Gastrocnemius medialis (tissue), 4 donors: ENCODE measurements at regions not wholly inside any gene's neighbourhood (a gene's known extent, or its start where the extent isn't known, plus 50 kb on each side); places are given as distances from the start of the nearest gene placed in this dataset.

ENCODE experiments used
- ATAC-seq, 2 donors: fragments of 150-250 bp; one replicate each; pipeline ENCODE4 v1.9.1; 2016
- DNase-seq, 2 donors: peaks; one replicate each; pipeline ENCODE4 v3.0.0-alpha.2; 2019
- H3K27ac ChIP-seq, 4 donors: fragments of 200-600 bp; sonication (generic); 1 replicate in 1 of 4; 2 replicates in 3 of 4; pipeline ENCODE4 v1.5.1; 2016 to 2018; ENCODE audit warnings: mild to moderate bottlenecking in 2 of 4, moderate library complexity in 1 of 4
- H3K27me3 ChIP-seq, 3 donors: fragments of 200-600 bp; sonication (generic) in 2 of 3; 1 replicate in 1 of 3; 2 replicates in 2 of 3; pipeline versions ENCODE4 v1.5.1 to v1.6.0; 2016 to 2019; ENCODE audit warnings: mild to moderate bottlenecking in 1 of 3, moderate library complexity in 1 of 3
- H3K36me3 ChIP-seq, 2 donors: fragments of 200-600 bp; sonication (generic) in 1 of 2; one replicate each; pipeline ENCODE4 v1.5.1; 2017 to 2018
- H3K4me1 ChIP-seq, 2 donors: fragments of 200-600 bp; sonication (generic) in 1 of 2; one replicate each; pipeline ENCODE4 v1.5.1; 2016 to 2017; ENCODE audit warnings: mild to moderate bottlenecking in 2 of 2
- H3K4me3 ChIP-seq, 4 donors: fragments of 200-600 bp; sonication (generic) in 3 of 4; 1 replicate in 1 of 4; 2 replicates in 3 of 4; pipeline ENCODE4 v1.5.1; 2016 to 2019; ENCODE audit warnings: mild to moderate bottlenecking in 2 of 4
- H3K9me3 ChIP-seq, 3 donors: fragments of 200-600 bp; sonication (generic) in 2 of 3; 1 replicate in 1 of 3; 2 replicates in 2 of 3; pipeline ENCODE4 v1.5.1; 2016 to 2019
- POLR2A ChIP-seq, 2 donors: fragments of 450-650 bp; IDR thresholded peaks; one replicate each; pipeline ENCODE4 v1.6.1; 2017; ENCODE audit warnings: antibody characterized with exemption in 2 of 2, mild to moderate bottlenecking in 2 of 2, moderate library complexity in 2 of 2
- in situ Hi-C, 4 donors: fragments of 200-750 bp; cut with MboI; loops; one replicate each; pipeline versions ENCODE4 v1.15.0 to v1.8.0; 2017; ENCODE audit warnings: low sequenced_read_pairs in 4 of 4
- intact Hi-C: fragments of 100-400 bp; cut with DNase I; formaldehyde crosslinking; loops from one replicate; pipeline ENCODE4 v1.15.1; 2023; ENCODE audit warnings: low total_unique reads
- TF ChIP-seq, protein P1 (sequence below), 5 experiments: fragments of 450-650 bp in 3 of 5; fragments of 200-600 bp in 2 of 5; sonication (generic) in 2 of 5; IDR thresholded peaks in 4 of 5; conservative IDR thresholded peaks in 1 of 5; 1 replicate in 4 of 5; 2 replicates in 1 of 5; pipeline ENCODE4 v1.5.1; 2016 to 2019; ENCODE audit warnings: antibody characterized with exemption in 5 of 5, mild to moderate bottlenecking in 3 of 5, moderate library complexity in 3 of 5

DNA sequence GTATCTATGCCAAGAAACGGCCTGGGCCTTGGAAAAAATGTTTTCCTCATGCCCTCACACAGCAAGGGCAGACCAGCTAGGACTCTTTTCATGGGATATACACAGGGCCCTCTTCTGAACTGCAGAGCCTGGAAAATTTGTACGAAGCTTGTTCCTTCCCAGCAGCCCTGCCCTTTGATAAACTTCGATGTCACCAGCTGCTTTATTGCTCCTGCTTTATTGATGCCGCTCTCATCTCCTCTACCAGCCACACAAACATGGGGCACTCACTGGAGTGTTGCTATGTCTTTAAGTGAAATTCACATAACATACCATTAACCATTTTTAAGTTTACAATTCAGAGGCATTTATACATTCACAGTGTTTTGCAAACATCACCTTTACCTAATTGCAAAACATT lies 197.9 kb downstream of the KTN1 start:
- no peak for TF ChIP-seq POLR2A (IDR thresholded peaks at IDR 0.05)
- TF ChIP-seq, protein P1, sequence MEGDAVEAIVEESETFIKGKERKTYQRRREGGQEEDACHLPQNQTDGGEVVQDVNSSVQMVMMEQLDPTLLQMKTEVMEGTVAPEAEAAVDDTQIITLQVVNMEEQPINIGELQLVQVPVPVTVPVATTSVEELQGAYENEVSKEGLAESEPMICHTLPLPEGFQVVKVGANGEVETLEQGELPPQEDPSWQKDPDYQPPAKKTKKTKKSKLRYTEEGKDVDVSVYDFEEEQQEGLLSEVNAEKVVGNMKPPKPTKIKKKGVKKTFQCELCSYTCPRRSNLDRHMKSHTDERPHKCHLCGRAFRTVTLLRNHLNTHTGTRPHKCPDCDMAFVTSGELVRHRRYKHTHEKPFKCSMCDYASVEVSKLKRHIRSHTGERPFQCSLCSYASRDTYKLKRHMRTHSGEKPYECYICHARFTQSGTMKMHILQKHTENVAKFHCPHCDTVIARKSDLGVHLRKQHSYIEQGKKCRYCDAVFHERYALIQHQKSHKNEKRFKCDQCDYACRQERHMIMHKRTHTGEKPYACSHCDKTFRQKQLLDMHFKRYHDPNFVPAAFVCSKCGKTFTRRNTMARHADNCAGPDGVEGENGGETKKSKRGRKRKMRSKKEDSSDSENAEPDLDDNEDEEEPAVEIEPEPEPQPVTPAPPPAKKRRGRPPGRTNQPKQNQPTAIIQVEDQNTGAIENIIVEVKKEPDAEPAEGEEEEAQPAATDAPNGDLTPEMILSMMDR (IDR thresholded peaks at IDR 0.05 in 4 of 5, conservative IDR thresholded peaks at IDR 0.05 in 1 of 5): no peak

DNA sequence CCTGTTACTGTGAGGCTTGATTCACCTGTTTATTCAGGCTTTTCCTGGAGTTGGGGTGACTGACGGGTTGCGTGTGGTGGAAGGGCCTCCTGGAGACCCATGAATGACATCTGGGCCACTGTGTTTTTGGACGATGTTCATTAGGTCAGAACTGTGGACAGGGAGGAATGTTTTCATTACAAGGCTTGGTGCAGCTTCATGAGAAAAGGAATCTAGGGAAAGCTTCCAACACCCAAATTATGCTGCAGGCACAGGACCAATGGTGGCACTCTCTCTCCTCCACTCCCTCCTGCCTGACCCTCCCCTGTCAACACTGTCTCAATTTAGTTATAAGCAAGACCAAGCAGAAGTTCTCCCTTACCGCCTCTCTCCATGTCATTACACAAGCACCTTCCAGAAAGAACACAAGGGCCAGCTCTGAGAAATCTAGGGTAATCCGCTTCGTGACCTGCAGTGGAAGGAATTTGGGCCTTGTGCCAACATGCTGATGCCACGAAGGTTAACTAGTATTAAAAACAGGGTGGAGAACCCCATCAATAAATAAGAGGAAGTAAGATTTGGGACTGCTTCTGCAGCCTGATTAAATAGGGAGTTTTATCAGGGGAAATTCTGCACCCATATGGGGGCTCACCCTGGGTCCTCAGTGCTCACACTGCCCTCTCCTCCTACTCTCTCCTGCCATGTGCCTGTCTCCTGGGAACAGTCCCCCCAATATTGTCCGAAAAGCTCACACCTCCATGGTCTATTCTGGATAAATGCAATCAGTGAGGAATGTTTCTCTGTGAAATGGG lies 200.3 kb downstream of the KTN1 start:
- Histone ChIP-seq H3K9me3 (no peaks in the 10 kb centered on the region), H3K36me3 (no peaks in the 10 kb centered on the region), H3K4me1 (peaks cover 4 to 6% of the 10 kb centered on the region in 2 donors), H3K27ac (no peak overlapping the region), H3K27me3 (no peaks in the 10 kb centered on the region), H3K4me3 (no peak overlapping the region)
- intact Hi-C loops (no loop called here), in situ Hi-C loops (no loop called here)
- peak; percentile 36 to 62 for ATAC-seq
- DNase-seq: peak in 1 of 2 donors; percentile 17
- no peak for TF ChIP-seq POLR2A (IDR thresholded peaks at IDR 0.05)
- TF ChIP-seq, protein P1 (IDR thresholded peaks at IDR 0.05 in 4 of 5, conservative IDR thresholded peaks at IDR 0.05 in 1 of 5): no peak

More for the DNA sequence above, 197.9 kb downstream of the KTN1 start:
- ATAC-seq (no peak), DNase-seq (no peak)
- in situ Hi-C loops (no loop called here), intact Hi-C loops (no loop called here)
- H3K36me3 ChIP-seq: no peaks in the 10 kb centered on the region
- H3K27me3 ChIP-seq: no peaks in the 10 kb centered on the region
- no peak overlapping the region for H3K4me3 ChIP-seq
- H3K27ac ChIP-seq: no peak overlapping the region
- no peaks in the 10 kb centered on the region for H3K9me3 ChIP-seq
- peaks cover 8% of the 10 kb centered on the region in 2 donors for H3K4me1 ChIP-seq

DNA sequence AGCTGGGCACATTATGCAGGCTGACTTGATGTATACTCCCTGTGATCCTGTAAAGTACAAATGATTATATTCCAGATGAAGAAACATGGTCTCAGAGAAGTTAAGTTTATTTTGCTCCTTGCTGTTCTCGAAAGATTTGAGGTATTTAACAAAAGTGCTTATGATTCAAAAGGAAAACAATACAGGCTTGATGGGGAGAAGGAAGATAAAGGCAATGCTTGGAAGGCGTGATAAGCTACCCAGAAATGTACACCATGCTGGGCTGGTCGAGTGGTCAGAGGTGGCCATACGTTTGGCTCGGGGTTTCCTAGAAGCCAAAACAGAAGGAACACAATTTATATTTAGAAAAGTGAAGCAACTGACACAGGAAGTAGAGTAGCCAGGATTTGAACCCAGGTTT lies 201.0 kb downstream of the KTN1 start:
- Histone ChIP-seq H3K4me1 (peaks cover 4 to 6% of the 10 kb centered on the region in 2 donors), H3K36me3 (no peaks in the 10 kb centered on the region), H3K4me3 (no peak overlapping the region), H3K9me3 (no peaks in the 10 kb centered on the region), H3K27ac (no peak overlapping the region), H3K27me3 (no peaks in the 10 kb centered on the region)
- DNase-seq (no peak), ATAC-seq (no peak)
- in situ Hi-C loops (no loop called here), intact Hi-C loops (no loop called here)
- TF ChIP-seq POLR2A (IDR thresholded peaks at IDR 0.05): no peak
- TF ChIP-seq, protein P1 (IDR thresholded peaks at IDR 0.05 in 4 of 5, conservative IDR thresholded peaks at IDR 0.05 in 1 of 5): no peak

- Histone ChIP-seq H3K9me3 (no peaks in the 10 kb centered on the region), H3K36me3 (no peaks in the 10 kb centered on the region), H3K27me3 (no peaks in the 10 kb centered on the region), H3K4me3 (no peak overlapping the region), H3K4me1 (peaks cover 4 to 6% of the 10 kb centered on the region in 2 donors), H3K27ac (no peak overlapping the region)
- DNase-seq (no peak), ATAC-seq (no peak)
- TF ChIP-seq POLR2A (IDR thresholded peaks at IDR 0.05): no peak
- TF ChIP-seq, protein P1 (IDR thresholded peaks at IDR 0.05 in 4 of 5, conservative IDR thresholded peaks at IDR 0.05 in 1 of 5): no peak
- in situ Hi-C loops (no loop called here), intact Hi-C loops (no loop called here)
Measured at GRCh38 chr14:55782166-55782565, 202.2 kb downstream of the KTN1 start.
